NCI-H2196 (cell line): ENCODE measurements at regions not wholly inside any gene's neighbourhood (a gene's known extent, or its start where the extent isn't known, plus 50 kb on each side); places are given as distances from the start of the nearest gene placed in this dataset.
"Not testable (repeated sequence)": the region's sequence is repeated elsewhere in the genome, so short reads cannot be mapped to it uniquely, and the experiment has no call there.

ENCODE experiments used
- DNase-seq: peaks from one replicate; lab custom pipeline; 2025; ENCODE audit not compliant: unreplicated experiment; lab: John Stamatoyannopoulos, UW

DNA sequence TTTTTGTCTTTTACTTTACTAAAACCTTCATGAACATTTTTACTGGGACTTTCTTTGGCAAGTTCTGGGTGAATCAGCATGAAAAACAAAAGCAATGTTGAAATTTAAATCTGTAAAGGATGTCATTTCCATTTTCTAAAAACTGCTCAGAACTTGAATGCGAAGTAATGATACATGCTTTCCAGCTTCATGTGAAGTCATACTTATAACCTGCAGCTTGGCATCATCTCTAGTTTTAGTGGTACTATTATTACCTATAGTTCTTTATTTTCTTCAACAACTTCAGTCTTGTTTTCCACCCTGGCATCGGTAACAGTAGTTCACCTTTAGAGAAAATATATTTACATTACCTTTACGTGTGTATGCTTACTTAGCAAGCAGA lies 421.4 kb upstream of the DIPK2B start:
- no peak for DNase-seq

DNA sequence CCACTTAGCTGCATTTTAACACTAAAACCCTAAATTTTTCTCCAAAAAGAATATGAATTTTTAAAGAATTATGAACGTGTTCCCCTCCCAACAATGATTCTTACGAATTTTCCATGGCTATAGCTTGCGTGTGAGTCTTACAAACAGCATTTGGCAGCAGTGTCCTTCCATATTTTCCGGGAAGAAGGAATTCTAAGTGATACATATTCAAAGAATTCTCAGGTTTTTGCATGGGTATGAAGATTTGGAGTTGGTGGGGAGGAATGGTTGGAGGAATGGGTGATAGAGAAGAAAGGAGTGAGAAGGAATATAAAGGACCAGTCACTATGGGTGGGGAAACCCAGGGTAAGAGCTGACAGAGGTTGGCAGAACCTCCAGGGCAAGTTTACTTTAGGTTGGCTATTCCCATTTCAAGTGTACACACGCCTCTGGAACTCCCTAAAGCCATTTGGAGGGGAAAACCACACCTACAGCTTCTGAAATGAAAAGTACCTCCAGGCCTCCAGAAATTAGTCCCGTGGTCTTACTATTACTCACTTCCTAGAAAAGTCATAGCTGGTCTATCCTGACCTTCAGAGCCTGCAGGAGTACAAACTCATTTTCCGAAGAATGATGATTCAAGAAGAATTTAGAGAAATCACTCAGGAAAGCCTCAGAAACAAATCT lies 420.8 kb upstream of the DIPK2B start:
- DNase-seq: no peak

DNA sequence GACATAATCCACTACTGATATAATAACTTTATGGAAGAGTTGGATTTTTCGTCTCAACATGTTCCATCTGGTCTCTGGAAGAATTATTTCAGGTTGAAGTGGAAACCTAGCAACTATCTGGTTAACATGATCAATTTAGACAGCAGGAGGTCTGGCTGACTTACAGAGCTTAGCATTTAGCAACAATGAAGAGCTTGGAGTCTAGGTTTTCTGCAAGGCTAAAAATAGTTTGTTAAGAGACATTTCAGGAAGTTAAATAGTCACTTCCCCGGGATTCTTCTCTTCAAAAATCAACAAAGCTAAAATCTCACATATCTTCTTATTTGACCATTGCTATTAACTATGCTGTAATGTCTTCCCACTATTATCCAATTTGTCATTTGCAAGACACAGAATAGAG lies 418.6 kb upstream of the DIPK2B start:
- no peak for DNase-seq

DNA sequence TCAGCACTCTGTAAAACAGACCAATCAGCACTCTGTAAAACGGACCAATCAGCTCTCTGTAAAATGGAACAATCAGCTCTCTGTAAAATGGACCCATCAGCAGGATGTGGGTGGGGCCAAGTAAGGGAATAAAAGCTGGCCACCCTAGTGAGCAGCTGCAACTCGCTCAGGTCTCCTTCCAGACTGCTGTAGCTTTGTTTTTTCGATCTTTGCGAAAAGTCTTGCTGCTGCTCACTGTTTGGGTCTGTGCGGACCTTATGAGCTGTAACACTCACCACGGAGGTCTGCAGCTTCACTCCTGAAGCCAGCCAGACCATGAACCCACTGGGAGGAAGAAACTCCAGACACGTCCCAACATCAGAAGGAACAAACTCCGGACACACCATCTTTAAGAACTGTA lies 414.9 kb upstream of the DIPK2B start:
- not testable (repeated sequence) for DNase-seq

DNA sequence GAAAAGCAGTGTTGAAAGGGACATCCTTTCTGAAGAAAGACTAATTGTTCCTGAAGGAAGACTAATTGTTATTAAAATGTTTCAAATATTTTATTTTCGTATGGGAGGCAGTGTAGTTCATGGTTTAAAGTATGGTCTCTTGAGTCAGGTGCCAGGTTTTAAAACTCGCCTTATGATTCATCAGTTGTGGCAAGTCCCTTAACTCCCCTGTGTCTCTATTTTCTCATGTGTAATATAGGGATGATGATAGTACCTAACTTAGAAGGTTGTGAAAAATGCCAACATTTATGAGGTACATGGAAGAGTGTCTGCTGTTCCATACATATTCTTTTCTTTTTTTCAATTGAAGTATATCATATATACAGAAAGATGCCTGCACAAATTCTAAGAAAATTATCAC lies 414.2 kb upstream of the DIPK2B start:
- no peak for DNase-seq

DNA sequence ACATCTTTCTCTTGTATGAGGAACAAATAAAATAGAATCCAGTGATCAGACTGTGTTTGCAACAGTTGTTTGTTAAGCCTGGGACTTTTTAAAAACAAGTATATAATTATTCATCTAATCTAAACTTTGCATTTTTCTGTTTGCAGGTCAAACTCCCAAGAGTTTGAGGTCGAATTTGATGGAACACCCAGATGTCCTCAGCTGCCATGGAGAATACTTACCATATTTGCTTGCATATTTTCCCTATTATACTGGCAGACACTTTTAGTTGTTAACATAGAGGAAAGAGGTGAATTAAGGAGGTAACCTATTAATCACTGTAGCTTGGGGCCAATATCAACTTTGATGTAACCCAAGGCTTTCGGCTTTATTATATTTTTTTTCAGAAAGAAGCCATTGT lies 401.5 kb upstream of the DIPK2B start:
- DNase-seq: no peak

DNA sequence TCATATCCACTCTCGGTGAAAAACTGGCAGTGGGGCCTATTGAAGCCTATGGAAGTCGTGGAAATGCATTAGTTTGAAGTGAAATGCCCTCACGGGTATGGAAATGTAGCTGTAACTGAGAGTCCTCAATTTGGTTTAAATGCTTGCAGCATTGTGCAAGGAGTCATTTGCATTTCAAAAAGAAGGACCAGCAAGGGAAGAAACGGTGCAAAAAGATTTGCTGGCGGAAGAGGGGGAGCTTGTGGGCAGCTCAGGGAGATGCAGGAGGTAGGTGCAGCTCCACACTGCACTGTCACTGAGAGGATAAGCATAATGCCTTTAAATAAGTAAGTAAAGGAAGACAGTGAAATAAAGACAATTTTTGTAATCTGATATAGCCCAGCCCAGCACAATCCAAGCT lies 400.4 kb upstream of the DIPK2B start:
- DNase-seq: no peak

DNA sequence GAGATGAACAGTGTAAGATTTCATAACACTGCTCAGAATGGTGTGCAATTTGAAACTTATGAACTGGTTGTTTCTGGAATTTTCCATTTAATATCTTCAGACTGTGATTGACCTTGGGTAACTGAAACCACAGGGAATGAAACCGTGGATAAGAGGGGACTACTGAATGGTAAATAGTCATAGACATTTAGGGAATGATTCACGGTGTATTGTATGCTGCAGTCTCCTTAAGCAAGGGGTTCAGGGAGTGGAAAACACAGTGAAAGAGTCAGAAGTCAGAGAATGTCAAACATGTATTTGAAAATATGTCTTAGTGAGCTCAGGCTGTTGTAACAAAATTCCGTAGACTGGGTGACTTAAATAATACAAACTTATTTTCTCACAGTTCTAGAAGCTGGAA lies 398.2 kb upstream of the DIPK2B start:
- DNase-seq: no peak

DNA sequence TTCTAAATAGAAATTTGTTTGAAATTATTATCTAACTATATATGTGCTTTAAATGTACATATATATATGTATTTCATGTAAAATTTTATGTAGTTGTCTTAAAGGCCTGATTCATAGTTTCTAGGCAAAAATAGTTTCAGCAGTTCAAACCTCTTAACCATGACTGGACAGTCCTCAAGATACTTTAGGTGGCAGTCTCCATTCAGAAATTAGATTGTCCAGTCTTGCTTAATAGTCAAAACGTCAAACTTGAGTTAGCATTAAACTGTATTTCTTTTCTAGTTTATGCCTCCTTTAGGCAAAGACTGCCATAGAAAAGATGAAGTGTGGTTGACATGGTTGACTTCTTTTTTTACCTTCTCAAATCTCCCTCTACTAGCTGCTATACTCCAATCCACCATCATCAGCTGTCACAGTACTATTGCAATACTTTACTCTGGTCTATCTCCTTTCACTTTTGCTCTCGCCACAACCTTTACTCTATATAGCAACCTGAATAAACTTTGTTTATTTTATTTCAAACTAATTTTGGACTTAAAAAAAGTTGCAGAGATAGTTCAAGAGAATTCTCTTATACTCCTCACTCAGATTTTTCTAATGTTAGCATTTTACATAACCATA lies 395.6 kb upstream of the DIPK2B start:
- DNase-seq: no peak

DNA sequence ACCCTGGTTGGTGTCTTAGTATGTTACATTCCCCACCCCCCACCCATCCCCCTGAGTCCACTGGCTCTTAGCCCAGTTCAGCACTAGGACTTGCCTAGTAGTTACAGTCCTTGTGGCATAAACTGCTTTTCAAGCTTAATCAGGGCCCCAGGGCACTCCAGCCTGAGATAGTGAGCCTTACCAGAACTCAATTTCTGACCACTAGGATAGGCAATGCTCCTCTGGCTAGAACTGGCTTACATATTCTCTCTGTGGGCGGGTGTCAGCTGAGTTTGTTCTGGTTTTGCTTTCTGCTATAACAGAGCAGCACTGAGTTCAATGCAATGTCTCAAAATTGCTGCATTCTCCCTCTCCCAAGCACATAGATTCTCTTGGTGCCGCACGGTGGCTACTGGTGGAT lies 391.4 kb upstream of the DIPK2B start:
- peak; percentile 0 for DNase-seq

DNA sequence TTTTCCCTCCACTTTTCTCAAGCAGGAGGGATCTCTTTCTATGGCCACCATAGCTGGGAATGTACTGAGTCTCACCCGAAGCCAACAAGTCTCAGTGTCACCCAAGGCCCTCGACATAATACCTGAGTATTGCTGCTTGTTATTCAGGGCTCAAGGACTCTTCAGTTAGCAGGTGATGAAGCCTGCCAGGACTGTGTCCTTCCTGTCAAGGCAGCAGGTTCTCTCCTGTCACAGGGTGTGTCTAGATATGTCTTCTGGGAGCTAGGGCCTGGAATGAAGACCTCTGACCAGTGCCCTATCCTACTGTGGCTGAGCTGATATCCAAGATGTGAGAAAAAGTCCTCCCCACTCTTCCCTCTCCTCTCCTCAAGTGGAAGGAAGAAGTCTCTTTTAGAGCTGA lies 391.0 kb upstream of the DIPK2B start:
- peak; percentile 1 for DNase-seq

DNA sequence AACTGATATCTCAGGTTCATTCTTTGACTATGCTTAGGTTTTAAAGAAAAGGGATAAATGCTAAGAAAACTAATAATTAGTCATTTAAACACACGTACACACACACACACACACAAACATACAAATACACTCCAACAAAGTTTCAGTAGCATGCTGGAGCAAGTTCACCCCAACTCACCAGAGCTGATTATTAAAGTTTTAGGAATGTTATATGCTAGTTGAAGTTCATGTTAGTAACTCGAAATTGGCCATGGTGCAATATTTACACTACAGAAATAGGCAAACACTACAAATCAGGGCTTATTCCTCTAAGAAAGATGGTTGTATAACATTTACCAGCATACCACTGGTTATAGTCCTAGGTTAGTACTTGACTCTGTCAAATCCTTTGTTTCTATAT lies 384.0 kb upstream of the DIPK2B start:
- DNase-seq: no peak

DNA sequence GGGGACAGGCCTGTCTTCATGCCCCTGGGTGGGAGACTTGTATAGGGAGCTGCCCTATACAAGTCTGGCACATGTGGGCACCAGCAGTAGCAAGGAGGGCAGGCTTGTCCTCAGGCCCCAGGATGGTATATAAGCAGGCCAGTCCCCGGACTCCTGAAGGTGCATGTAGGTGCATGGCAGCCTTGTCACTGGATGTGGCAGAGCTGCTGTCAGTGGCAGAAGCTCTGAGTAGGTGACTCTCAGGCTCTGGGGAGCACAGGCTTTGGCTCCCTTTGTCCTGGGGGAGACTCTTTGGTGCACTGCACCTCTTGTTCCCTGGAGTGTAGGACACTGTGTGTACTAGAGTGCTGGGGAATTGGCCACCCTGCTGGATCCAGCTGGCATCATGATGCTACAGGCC lies 376.7 kb upstream of the DIPK2B start:
- no peak for DNase-seq

DNA sequence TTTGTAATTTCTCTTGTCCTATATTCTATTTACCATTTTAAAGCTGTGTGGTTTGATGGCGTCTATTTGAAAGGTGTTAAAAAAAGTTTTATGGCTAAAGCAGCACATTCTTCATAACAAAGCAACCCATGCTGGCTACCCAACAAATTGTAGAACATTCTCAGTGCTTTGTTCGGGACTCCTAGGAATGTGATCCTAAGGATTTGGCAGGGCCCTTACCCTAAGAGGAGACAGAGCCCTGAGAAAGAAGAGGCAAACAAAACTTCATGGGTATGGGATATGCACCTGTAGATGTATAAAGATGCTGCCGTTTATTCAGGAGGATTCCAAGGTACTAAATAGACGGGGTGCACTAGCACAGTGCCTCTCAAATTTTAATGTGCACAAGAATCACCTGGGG lies 370.8 kb upstream of the DIPK2B start:
- no peak for DNase-seq

DNA sequence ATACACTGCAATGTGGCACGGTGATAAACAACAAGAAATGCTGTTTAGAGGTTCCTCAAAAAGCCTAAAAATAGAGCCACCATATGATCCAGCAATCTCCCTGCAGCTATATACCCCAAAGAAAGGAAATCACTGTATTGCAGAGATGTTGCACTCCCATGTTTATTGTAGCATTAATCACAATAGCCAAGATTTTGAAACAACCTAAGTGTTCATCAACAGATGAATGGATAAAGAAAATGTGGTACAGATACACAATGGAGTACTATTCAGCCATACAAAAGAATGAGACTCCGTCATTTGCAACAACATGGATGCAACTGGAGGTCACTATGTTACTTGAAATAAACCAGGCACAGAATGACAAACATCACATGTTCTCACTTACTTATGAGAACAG lies 365.8 kb upstream of the DIPK2B start:
- DNase-seq: no peak

DNA sequence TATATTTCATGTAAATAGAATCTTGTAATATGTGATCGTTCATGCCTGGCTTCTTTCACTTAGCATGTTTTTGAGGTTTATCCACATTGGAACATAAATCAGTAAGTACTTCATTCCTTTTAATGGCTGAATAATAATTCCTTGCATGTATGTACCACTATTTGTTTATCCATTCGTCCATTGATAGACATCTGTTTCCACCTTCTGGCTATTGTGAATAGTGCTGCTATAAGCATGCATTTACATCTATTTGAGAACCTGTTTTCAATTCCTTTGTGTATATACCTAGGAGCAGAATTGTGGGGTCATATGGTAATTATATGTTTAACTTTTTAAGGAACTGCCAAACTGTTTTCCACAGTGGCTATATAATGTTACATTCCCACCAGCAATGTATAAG lies 356.7 kb upstream of the DIPK2B start:
- DNase-seq: no peak

DNA sequence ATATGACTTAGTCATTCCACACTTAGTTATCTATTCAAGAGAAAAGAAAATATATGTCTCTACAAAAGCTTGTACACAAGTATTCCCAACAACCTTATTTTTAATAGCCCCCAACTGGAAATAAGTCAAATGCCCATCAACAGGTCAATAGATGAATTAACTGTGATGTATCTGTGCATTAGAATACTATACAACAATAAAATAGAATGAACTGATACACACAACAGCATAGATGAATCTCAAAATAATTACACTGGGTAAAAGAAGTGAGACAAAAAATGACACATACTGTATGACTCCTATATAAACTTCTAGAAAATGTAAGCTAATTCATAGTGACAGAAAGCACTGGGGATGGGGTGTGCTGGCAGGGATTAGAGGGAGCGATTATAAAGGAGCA lies 354.1 kb upstream of the DIPK2B start:
- no peak for DNase-seq

DNA sequence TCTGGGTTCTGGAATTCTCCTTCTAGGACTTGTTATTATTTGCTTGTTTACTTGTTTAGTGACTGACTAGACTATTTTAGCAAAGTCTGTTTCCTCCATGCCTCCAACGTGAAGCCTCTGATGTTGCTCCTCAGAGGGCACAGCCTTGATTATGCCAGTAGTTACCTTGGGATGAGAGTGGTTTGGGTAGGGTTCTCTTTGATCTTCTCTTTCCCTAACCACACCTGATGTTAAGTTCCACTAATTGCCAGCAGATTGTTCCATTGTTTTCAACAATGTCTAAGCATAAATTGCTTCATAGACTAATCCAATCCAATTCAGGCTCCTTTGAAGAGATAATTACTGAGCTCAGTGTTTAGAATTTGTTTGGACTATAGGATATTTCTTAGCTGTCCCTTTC lies 352.7 kb upstream of the DIPK2B start:
- no peak for DNase-seq

DNA sequence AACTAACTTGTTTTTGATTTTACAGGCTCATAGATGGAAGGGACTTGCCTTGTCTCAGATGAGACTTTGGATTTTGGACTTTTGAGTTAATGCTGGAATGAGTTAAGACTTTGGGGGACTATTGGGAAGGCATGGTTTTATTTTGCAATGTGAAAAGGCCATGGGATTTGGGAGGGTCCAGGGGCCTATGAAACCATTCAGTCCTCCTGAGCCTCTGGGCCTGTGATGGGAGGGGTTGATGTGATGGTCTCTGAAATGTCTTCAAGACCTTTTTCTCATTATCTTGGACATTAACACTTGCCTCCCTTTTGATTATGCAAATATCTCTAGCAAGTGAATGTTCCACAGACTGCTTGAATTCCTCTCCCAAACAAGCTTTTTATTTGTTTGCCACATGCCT lies 346.0 kb upstream of the DIPK2B start:
- not testable (repeated sequence) for DNase-seq

DNA sequence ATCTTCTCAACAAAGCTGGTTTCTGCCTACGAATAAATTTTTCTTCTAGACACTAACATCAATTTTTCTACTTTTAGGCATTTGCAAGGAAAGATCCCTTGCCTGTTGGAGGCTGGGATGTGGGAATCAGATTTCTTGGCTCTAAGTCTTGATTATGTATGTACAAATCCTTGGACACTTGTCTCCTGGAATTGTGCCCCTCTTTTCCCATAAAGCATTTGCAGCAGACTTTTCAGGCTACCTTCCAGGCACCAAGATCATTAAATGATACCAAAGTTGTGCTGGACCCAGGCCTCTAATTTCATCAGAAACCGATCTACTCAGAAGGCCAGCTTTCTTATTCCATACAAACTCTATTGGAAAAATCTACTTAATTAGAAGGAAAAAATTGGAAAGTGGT lies 339.5 kb upstream of the DIPK2B start:
- DNase-seq: no peak

DNA sequence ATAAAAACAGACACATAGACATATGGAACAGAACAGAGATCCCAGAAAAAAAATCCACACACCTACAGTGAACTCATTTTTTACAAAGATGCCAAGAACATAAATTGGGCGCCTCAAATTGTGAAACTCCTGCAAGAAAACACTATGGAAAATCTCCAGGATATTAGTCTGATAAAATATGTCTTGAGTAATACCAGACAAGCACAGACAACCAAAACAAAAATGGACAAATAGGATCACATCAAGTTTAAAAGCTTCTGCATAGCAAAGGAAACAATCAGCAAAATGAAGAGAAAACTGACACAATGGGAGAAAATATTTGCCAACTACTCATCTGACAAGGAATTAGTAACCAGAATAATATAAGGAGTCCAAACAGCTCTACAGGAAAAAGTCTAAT lies 337.3 kb upstream of the DIPK2B start:
- DNase-seq: no peak

DNA sequence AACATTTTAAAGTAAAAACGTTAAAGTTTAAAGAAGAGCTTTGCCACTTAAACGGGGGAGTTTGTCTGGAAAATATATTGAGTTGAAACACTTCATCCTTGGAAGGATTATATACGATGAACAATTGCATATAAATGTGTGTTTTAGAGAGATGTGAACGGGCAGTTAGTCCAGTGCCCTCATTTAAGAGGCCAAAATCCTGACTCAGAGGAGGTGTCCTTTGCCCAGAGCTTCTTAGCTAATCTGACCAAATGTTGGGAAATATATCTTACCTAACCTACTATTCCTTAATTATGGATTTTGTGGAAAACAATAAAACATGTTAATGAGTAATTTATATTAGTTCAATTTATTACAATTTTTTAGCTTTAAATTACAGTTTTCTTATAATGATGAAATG lies 327.2 kb upstream of the DIPK2B start:
- no peak for DNase-seq

DNA sequence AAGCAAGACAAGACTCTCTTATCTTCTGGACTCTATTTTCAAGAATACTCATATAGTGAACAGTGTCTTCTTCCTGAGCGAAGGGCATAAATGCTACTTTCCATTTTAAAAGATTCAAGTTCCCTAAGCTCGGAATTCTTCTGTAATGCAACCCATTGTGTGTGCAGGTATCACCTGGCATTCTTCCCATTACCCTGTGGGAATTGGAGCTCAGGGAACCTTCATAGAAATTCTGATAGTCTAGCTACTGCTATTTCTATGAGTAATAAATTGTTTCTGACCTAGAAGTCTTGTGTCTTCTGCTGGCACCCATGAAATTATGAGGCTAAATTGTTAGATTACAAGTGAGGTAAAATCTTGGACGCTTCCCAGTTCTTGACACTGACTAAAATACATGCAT lies 324.1 kb upstream of the DIPK2B start:
- peak; percentile 3 for DNase-seq
